ENCODE measurements at regions not wholly inside any gene's neighbourhood (a gene's known extent, or its start where the extent isn't known, plus 50 kb on each side); places are given as distances from the start of the nearest gene placed in this dataset.

DNA sequence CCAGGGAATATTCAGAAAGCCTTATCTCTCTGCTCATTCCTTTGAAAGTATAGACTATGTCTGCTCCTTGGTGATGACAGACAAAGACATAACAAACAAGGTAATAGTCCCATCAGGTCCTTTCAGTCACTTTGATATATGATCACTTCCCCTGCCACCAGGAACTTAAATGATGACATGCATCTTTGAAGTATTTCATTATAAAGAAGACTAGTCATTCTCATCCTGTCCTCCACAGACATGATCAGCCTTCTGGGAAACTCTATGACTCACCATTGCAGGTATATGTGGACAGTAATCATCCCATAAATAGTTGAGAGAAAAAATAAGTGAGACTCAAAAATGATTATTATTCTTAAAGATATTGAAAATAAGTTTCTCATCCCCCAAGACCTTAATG lies 117.5 kb upstream of the VCX2 start:
- no peak for TF ChIP-seq POLR2A (IDR thresholded peaks at IDR 0.05)
- TF ChIP-seq, protein P1, sequence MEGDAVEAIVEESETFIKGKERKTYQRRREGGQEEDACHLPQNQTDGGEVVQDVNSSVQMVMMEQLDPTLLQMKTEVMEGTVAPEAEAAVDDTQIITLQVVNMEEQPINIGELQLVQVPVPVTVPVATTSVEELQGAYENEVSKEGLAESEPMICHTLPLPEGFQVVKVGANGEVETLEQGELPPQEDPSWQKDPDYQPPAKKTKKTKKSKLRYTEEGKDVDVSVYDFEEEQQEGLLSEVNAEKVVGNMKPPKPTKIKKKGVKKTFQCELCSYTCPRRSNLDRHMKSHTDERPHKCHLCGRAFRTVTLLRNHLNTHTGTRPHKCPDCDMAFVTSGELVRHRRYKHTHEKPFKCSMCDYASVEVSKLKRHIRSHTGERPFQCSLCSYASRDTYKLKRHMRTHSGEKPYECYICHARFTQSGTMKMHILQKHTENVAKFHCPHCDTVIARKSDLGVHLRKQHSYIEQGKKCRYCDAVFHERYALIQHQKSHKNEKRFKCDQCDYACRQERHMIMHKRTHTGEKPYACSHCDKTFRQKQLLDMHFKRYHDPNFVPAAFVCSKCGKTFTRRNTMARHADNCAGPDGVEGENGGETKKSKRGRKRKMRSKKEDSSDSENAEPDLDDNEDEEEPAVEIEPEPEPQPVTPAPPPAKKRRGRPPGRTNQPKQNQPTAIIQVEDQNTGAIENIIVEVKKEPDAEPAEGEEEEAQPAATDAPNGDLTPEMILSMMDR (IDR thresholded peaks at IDR 0.05), result no peak
- intact Hi-C loops (cut with DNase I), result no loop called here
- no peaks in the 10 kb centered on the region for H3K36me3 ChIP-seq
- no peak overlapping the region for H3K27ac ChIP-seq
- no peak for DNase-seq
- H3K27me3 ChIP-seq, result no peaks in the 10 kb centered on the region
- no peak overlapping the region for H3K4me3 ChIP-seq
- H3K4me1 ChIP-seq, result no peaks in the 10 kb centered on the region
- H3K9me3 ChIP-seq, result no peaks in the 10 kb centered on the region

DNA sequence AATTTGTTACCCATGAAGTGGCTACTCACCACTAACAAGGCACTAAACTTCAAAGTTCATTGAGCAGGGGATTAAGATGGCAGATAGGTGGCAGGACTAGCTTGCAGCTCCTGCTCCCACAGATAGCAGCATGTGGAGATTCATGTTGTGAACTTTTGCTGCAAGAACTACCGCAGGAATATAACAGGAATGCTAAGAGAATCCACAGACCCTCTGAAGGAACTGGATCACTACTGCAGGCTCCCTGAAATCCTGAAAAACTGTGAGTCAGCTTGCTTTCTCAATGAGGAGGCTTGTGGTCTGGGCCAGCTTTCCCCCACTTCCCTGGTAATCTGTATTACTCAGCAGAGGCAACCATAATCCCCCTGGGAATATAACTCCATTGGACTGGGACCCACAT lies 118.5 kb upstream of the VCX2 start:
- Histone ChIP-seq H3K4me3 (no peak overlapping the region), H3K4me1 (no peaks in the 10 kb centered on the region), H3K27ac (no peak overlapping the region), H3K9me3 (no peaks in the 10 kb centered on the region), H3K36me3 (no peaks in the 10 kb centered on the region), H3K27me3 (no peaks in the 10 kb centered on the region)
- intact Hi-C loops (cut with DNase I), result no loop called here
- no peak for DNase-seq
- no peak for TF ChIP-seq POLR2A (IDR thresholded peaks at IDR 0.05)
- TF ChIP-seq, protein P1 (IDR thresholded peaks at IDR 0.05), result no peak
- 40 to 89% methylated on average over 1 of the region's 1 CpG for WGBS, 2 donors

DNA sequence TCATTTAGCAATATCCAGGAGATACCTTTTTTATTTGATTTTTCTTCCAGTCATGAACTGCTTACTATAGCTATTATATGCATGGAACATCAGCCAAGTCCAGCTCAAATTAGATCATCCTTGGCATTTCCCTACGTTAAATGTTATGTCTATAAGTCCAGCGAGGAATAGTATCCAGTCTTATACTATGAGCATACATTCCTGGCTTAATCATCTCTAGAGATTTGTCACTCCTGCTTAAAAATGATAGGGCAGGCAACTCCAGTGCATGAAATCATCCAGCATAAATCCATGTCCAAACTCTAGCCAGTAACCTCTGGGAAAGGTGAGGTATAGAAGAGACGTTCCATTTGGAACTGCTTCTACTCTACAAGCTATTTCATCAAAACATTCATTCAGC lies 126.7 kb upstream of the VCX2 start:
- Histone ChIP-seq H3K36me3 (no peaks in the 10 kb centered on the region), H3K27me3 (no peaks in the 10 kb centered on the region), H3K9me3 (no peaks in the 10 kb centered on the region), H3K4me3 (no peak overlapping the region), H3K4me1 (no peaks in the 10 kb centered on the region), H3K27ac (no peak overlapping the region)
- WGBS, 2 donors, result 66 to 83% methylated on average over 3 of the region's 3 CpGs
- intact Hi-C loops (cut with DNase I), result no loop called here
- no peak for TF ChIP-seq POLR2A (IDR thresholded peaks at IDR 0.05)
- TF ChIP-seq, protein P1 (IDR thresholded peaks at IDR 0.05), result no peak
- DNase-seq, result no peak

DNA sequence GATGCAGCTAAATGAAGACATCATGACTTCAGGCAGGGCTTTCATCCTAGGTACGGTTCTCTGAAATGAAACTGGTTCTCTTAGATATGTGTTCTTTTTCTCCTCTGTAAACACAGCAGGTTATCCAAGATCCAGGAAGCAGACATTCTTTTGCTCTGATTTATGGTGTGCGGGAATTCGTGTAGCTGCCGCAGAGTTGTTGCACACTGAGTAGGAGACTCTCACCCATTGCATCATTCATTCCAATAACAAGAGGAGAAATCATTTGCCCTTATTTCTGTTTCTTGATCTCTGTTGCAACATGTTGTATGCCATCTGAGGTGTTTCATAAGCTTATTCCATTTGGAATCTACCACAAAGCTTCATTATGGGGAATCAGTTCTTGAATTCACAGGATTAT lies 133.6 kb upstream of the VCX2 start:
- intact Hi-C loops (cut with DNase I), result no loop called here
- no peak for TF ChIP-seq POLR2A (IDR thresholded peaks at IDR 0.05)
- TF ChIP-seq, protein P1 (IDR thresholded peaks at IDR 0.05), result no peak
- Histone ChIP-seq H3K4me1 (no peaks in the 10 kb centered on the region), H3K27ac (no peak overlapping the region), H3K36me3 (no peaks in the 10 kb centered on the region), H3K4me3 (no peak overlapping the region), H3K27me3 (no peaks in the 10 kb centered on the region), H3K9me3 (no peaks in the 10 kb centered on the region)
- DNase-seq, result no peak
- 81 to 83% methylated on average over 3 to 4 of the region's 4 CpGs for WGBS, 2 donors

DNA sequence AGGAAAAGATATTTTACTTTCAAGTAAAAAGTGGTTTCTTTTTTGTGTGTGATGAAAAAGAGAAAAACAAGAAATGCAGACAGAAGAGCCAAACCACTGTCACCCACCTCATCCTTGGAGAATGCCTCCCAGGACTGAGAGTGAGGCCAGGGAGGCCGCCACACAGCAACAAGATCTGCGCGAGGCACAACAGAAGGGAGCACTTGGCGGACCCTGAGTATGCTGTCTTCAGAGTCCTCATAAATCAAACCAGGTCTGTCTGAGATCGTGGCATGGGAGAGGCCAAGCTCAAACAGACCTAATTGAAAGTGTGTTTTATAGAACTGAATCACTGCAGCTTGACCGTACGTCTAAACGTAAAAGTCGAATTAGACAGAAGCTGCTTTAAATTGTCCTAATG lies 134.3 kb upstream of the VCX2 start:
- Histone ChIP-seq H3K4me3 (no peak overlapping the region), H3K27ac (no peak overlapping the region), H3K27me3 (no peaks in the 10 kb centered on the region), H3K4me1 (no peaks in the 10 kb centered on the region), H3K9me3 (no peaks in the 10 kb centered on the region), H3K36me3 (no peaks in the 10 kb centered on the region)
- WGBS, 2 donors, result 84 to 87% methylated on average over 8 to 9 of the region's 9 CpGs
- no peak for TF ChIP-seq POLR2A (IDR thresholded peaks at IDR 0.05)
- TF ChIP-seq, protein P1 (IDR thresholded peaks at IDR 0.05), result no peak
- no peak for DNase-seq
- intact Hi-C loops (cut with DNase I), result no loop called here
